ENCODE measurements at regions not wholly inside any gene's neighbourhood (a gene's known extent, or its start where the extent isn't known, plus 50 kb on each side); places are given as distances from the start of the nearest gene placed in this dataset.

DNA sequence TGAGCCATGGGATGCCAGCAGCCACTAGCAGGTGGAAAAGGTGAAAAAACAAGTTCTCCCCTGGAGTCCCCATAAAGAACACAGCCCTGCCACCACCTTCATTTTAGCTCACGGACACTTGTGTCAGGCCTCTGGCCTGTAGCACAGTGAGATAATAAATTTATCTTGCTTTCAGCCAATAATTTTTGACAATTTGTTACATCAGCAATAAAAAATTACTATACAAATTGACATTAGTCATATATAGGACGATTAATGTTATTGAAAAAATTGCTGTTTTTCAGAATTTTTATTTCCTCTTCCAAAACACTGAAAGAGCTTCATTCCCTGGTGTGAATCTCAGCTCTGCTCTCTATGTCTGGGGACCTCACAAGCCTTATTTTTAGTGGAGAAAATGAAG, 152.9 kb upstream of the ETV3 start:
- no peak overlapping the region for H3K27ac ChIP-seq (ENCODE audit: low read depth, low read length)
- WGBS (ENCODE audit: insufficient coverage), result no CpG with 5 or more reads among the region's 2 CpGs
- no peak overlapping the region for H3K4me3 ChIP-seq (ENCODE audit: low read depth, low read length)
- no peaks in the 10 kb centered on the region for H3K27me3 ChIP-seq (ENCODE audit: control insufficient read depth, insufficient read depth, low read length)
- DNase-seq (ENCODE audit: low read depth in 4 of 6, low spot score in 6 of 6), result no peak
- H3K4me1 ChIP-seq (ENCODE audit: control insufficient read depth, insufficient read depth, low read length), result no peaks in the 10 kb centered on the region
- H3K9me3 ChIP-seq (ENCODE audit: control insufficient read depth, insufficient read depth, low read length), result no peaks in the 10 kb centered on the region
- H3K36me3 ChIP-seq (ENCODE audit: control insufficient read depth, insufficient read depth, low read length), result no peaks in the 10 kb centered on the region

DNA sequence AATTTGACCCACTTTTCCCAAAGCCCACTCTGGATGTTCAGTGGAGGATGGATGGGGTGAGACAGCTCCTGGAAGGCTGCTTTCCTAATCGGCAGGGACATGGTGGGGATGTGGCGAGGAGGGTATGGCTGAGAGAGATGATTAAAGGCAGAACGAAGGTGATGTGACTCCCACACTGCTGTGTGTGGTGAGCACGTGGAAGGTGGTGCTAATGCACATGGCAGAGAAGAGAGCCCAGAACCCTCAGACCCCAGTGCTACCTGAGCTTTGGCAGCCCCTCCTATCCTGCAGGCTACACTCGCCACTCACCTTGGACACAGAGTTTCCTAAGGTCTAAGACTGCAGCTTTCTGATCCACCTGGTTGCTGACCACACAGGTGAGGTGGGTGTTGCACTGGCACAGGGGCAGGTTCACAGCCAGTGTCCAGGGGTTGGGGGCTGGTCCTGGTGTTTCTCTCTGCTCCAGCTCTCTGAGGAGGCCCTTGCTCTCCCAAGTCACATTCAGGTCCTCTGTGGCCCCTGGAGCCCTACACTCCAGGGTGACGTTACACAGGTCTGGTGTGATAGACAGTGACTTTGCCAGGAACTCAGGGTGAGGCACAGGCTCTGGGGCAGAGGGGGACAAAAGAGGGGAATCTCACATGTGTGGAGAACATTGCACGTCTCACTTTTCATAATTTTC, 151.4 kb upstream of the ETV3 start:
- no peaks in the 10 kb centered on the region for H3K4me1 ChIP-seq (ENCODE audit: control insufficient read depth, insufficient read depth, low read length)
- WGBS (ENCODE audit: insufficient coverage), result 89% methylated on average over 6 of the region's 7 CpGs
- no peaks in the 10 kb centered on the region for H3K36me3 ChIP-seq (ENCODE audit: control insufficient read depth, insufficient read depth, low read length)

DNA sequence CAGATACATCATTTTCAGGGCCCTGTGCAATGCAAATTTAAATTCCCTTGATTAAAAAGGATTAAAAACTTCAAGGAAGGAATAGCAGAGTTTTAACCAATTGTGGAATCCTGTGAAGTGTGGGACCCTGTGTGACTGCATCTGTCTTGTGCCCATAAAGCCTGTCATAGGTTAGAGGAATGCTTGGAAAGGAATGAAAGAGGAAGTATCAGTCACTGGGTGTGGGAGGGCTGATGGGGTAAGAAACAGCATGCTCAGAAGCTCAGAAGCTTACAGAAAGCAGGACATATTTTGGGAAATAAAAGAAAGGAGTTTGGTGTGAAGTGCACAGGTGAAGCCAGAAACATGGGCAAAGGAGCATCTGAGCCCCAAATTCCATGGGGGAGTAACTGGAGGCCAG, 150.8 kb upstream of the ETV3 start:
- H3K27ac ChIP-seq (ENCODE audit: low read depth, low read length), result no peak overlapping the region
- H3K4me1 ChIP-seq (ENCODE audit: control insufficient read depth, insufficient read depth, low read length), result no peaks in the 10 kb centered on the region
- no peaks in the 10 kb centered on the region for H3K36me3 ChIP-seq (ENCODE audit: control insufficient read depth, insufficient read depth, low read length)
- no peak overlapping the region for H3K4me3 ChIP-seq (ENCODE audit: low read depth, low read length)
- DNase-seq (ENCODE audit: low read depth in 4 of 6, low spot score in 6 of 6), result no peak
- no peaks in the 10 kb centered on the region for H3K27me3 ChIP-seq (ENCODE audit: control insufficient read depth, insufficient read depth, low read length)
- H3K9me3 ChIP-seq (ENCODE audit: control insufficient read depth, insufficient read depth, low read length), result no peaks in the 10 kb centered on the region

More for the DNA sequence above, 151.4 kb upstream of the ETV3 start:
- no peaks in the 10 kb centered on the region for H3K27me3 ChIP-seq (ENCODE audit: control insufficient read depth, insufficient read depth, low read length)
- no peaks in the 10 kb centered on the region for H3K9me3 ChIP-seq (ENCODE audit: control insufficient read depth, insufficient read depth, low read length)
- no peak for DNase-seq (ENCODE audit: low read depth in 4 of 6, low spot score in 6 of 6)
- H3K27ac ChIP-seq (ENCODE audit: low read depth, low read length), result no peak overlapping the region
- H3K4me3 ChIP-seq (ENCODE audit: low read depth, low read length), result no peak overlapping the region

DNA sequence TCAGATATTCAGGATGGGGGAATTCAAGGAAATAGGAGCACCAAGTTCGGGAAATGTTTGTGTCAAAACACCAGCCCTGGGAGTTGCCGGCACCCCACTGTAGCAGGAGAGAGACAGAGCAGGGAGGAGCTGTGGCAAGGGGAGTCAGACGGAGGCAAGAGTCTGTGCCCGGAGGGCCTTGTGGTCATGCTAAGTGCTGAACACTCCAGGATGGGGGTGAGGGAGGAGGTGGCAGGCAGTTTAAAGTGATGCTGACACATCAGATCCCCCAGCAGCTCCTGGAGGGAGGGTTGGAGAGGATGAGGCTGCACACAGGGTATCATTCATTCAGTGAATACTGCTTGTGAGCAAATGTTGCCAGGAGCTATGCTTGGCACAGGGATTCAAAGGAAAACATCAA, 150.3 kb upstream of the ETV3 start:
- WGBS (ENCODE audit: insufficient coverage), result 64% methylated on average over 4 of the region's 4 CpGs
- Histone ChIP-seq H3K9me3 (ENCODE audit: control insufficient read depth, insufficient read depth, low read length) (no peaks in the 10 kb centered on the region), H3K27ac (ENCODE audit: low read depth, low read length) (no peak overlapping the region), H3K4me3 (ENCODE audit: low read depth, low read length) (no peak overlapping the region), H3K36me3 (ENCODE audit: control insufficient read depth, insufficient read depth, low read length) (no peaks in the 10 kb centered on the region), H3K27me3 (ENCODE audit: control insufficient read depth, insufficient read depth, low read length) (no peaks in the 10 kb centered on the region), H3K4me1 (ENCODE audit: control insufficient read depth, insufficient read depth, low read length) (no peaks in the 10 kb centered on the region)
- DNase-seq (ENCODE audit: low read depth in 4 of 6, low spot score in 6 of 6), result no peak

DNA sequence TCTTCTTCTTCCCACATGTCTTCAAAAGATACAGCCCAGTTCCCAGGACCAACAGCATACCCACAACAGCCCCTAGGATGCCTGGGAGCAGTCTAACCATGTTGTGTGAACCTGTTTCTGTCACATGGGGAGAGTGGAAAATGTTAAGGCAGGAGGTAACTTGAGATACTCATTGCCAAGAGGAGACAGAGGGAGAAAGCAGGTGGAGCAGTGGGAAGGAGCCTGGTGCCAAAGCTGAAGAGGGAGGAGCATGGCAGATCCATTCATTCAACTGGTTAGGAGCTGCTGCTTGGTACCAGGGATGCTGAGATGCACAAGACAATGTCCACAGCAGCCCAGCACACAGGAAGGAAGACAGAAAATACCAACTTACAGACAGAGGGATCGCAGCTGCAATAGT, 149.8 kb upstream of the ETV3 start:
- no peak overlapping the region for H3K27ac ChIP-seq (ENCODE audit: low read depth, low read length)
- no peak overlapping the region for H3K4me3 ChIP-seq (ENCODE audit: low read depth, low read length)
- no peaks in the 10 kb centered on the region for H3K36me3 ChIP-seq (ENCODE audit: control insufficient read depth, insufficient read depth, low read length)
- no peaks in the 10 kb centered on the region for H3K27me3 ChIP-seq (ENCODE audit: control insufficient read depth, insufficient read depth, low read length)
- no peaks in the 10 kb centered on the region for H3K9me3 ChIP-seq (ENCODE audit: control insufficient read depth, insufficient read depth, low read length)
- no peaks in the 10 kb centered on the region for H3K4me1 ChIP-seq (ENCODE audit: control insufficient read depth, insufficient read depth, low read length)
- DNase-seq (ENCODE audit: low read depth in 4 of 6, low spot score in 6 of 6), result no peak
- WGBS (ENCODE audit: insufficient coverage), result 100% methylated on average over 1 of the region's 1 CpG

DNA sequence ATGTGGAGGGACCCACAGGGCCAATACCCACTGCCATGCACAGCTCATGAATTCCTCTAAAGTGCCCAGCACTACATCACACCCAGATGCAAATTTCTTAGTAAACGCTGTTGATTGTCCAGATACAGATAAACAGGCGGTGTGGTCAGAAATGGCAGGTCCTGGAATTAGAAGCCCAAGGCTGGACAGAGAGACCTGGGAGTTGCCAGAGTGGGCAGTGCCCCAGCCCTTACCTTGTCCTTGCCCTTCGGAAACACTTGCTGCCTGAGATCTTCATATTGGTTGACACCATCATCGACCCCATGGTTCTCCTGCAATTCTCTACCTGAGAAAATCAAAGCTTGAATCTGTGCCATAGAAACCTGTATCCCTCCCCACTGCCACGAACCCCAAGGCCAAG, 149.3 kb upstream of the ETV3 start:
- WGBS (ENCODE audit: insufficient coverage), result 97% methylated on average over 4 of the region's 5 CpGs
- Histone ChIP-seq H3K4me1 (ENCODE audit: control insufficient read depth, insufficient read depth, low read length) (no peaks in the 10 kb centered on the region), H3K36me3 (ENCODE audit: control insufficient read depth, insufficient read depth, low read length) (no peaks in the 10 kb centered on the region), H3K4me3 (ENCODE audit: low read depth, low read length) (no peak overlapping the region), H3K27me3 (ENCODE audit: control insufficient read depth, insufficient read depth, low read length) (no peaks in the 10 kb centered on the region), H3K9me3 (ENCODE audit: control insufficient read depth, insufficient read depth, low read length) (no peaks in the 10 kb centered on the region), H3K27ac (ENCODE audit: low read depth, low read length) (no peak overlapping the region)
- DNase-seq (ENCODE audit: low read depth in 4 of 6, low spot score in 6 of 6), result no peak

DNA sequence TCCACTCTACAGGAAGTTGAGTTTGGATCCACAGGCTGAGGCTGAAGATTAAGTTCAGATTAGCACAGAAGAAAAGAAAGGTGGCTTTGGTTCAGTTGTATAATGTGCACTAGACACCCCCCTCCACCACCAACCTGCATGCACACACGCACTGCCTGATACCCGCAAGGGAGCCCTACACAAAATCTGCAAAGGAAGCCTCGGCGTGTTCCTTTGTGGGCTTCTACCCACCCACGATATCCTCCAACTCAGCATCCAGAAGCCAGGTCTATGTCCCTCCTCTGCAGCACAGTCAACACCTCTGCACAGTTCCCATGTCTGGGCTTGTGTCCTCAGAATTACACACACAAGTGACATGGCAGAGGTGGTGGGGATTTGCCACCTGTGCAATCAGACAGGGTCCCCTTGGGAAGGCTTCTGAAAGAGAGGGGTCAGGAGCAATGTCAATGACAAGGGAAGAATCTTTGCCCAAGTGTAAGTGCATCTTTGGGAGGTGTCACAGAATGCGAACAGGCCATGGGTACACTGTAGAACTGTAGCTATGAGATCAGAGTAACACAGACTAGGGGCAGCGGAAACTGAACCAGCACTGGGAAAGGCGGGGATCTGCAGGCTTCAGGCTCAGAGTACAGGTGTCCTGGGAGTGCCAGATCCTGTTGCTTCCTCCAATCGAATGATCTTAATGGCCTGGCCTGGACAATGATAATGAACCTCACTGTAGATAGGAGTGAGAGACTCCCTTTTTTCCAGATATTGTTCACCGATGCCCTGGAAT, 148.6 kb upstream of the ETV3 start:
- Histone ChIP-seq H3K36me3 (ENCODE audit: control insufficient read depth, insufficient read depth, low read length) (no peaks in the 10 kb centered on the region), H3K9me3 (ENCODE audit: control insufficient read depth, insufficient read depth, low read length) (no peaks in the 10 kb centered on the region)
- WGBS (ENCODE audit: insufficient coverage), result 92% methylated on average over 9 of the region's 10 CpGs

DNA sequence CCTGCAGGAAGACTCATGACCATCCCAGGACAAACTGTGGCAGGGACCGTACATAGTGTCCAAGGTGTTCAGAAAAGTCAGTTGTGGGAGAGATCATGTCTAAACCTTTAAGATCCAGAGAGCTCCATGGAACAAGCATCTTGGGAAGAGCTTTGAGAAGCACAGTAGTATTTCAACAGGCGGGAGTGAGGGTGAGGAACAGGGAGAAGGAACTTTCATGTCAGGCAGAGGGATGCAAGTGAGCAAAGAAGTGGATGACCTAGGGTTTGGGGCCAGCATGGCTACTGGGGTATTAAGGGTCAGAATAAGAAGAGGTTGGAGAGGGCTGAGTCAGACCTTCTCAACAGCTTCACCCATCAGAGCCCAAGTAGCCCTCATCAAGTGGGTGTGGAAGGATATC, 147.9 kb upstream of the ETV3 start:
- Histone ChIP-seq H3K9me3 (ENCODE audit: control insufficient read depth, insufficient read depth, low read length) (no peaks in the 10 kb centered on the region), H3K4me3 (ENCODE audit: low read depth, low read length) (no peak overlapping the region), H3K27me3 (ENCODE audit: control insufficient read depth, insufficient read depth, low read length) (no peaks in the 10 kb centered on the region), H3K4me1 (ENCODE audit: control insufficient read depth, insufficient read depth, low read length) (no peaks in the 10 kb centered on the region), H3K27ac (ENCODE audit: low read depth, low read length) (no peak overlapping the region), H3K36me3 (ENCODE audit: control insufficient read depth, insufficient read depth, low read length) (no peaks in the 10 kb centered on the region)
- 89% methylated on average over 2 of the region's 2 CpGs for WGBS (ENCODE audit: insufficient coverage)
- DNase-seq (ENCODE audit: low read depth in 4 of 6, low spot score in 6 of 6), result no peak

More for the DNA sequence above, 148.6 kb upstream of the ETV3 start:
- no peak for DNase-seq (ENCODE audit: low read depth in 4 of 6, low spot score in 6 of 6)
- no peak overlapping the region for H3K4me3 ChIP-seq (ENCODE audit: low read depth, low read length)
- no peaks in the 10 kb centered on the region for H3K4me1 ChIP-seq (ENCODE audit: control insufficient read depth, insufficient read depth, low read length)
- H3K27me3 ChIP-seq (ENCODE audit: control insufficient read depth, insufficient read depth, low read length), result no peaks in the 10 kb centered on the region
- no peak overlapping the region for H3K27ac ChIP-seq (ENCODE audit: low read depth, low read length)

DNA sequence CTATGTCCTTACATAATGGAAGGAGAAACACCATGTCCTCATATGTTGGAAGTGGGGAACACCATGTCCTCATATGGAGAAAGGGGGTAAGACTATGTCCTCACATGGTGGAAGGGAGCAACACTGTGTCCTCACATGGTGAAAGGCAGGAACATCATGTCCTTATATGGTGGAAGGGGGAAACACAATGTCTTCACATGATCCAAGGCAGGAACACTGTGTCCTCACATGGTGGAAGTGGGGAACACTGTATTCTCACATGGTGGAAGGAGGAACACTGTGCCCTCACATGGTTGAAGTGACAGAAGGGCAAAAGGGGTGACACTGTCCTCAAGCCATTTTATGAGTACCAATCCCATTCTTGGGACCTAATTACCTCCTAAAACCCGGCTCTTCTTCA, 146.3 kb upstream of the ETV3 start:
- WGBS (ENCODE audit: insufficient coverage), result no CpG with 5 or more reads among the region's 1 CpG
- Histone ChIP-seq H3K4me1 (ENCODE audit: control insufficient read depth, insufficient read depth, low read length) (no peaks in the 10 kb centered on the region), H3K27ac (ENCODE audit: low read depth, low read length) (no peak overlapping the region), H3K4me3 (ENCODE audit: low read depth, low read length) (no peak overlapping the region), H3K27me3 (ENCODE audit: control insufficient read depth, insufficient read depth, low read length) (peaks cover 4% of the 10 kb centered on the region), H3K36me3 (ENCODE audit: control insufficient read depth, insufficient read depth, low read length) (no peaks in the 10 kb centered on the region), H3K9me3 (ENCODE audit: control insufficient read depth, insufficient read depth, low read length) (no peaks in the 10 kb centered on the region)
- no peak for DNase-seq (ENCODE audit: low read depth in 4 of 6, low spot score in 6 of 6)

DNA sequence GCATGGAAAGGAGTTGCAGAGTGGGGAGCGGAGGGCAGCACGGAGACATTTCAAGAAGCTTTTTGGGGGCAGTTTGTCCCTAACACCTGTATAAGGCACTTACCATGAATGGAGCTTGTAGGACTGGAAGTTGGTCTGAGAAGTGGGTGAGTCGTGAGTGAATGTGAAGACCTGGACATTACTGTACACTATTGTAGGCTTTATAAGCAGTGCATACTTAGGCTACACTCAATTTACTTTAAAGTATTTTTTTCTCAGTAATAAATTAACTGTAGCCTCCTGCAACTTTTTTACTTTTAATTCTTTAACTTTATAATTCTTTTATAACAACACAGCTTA, 141.6 kb upstream of the ETV3 start:
- Histone ChIP-seq H3K9me3 (ENCODE audit: control insufficient read depth, insufficient read depth, low read length) (no peaks in the 10 kb centered on the region), H3K27ac (ENCODE audit: low read depth, low read length) (no peak overlapping the region), H3K4me1 (ENCODE audit: control insufficient read depth, insufficient read depth, low read length) (no peaks in the 10 kb centered on the region), H3K4me3 (ENCODE audit: low read depth, low read length) (no peak overlapping the region), H3K27me3 (ENCODE audit: control insufficient read depth, insufficient read depth, low read length) (peaks cover 13% of the 10 kb centered on the region), H3K36me3 (ENCODE audit: control insufficient read depth, insufficient read depth, low read length) (no peaks in the 10 kb centered on the region)
- 86% methylated on average over 2 of the region's 3 CpGs for WGBS (ENCODE audit: insufficient coverage)
- DNase-seq (ENCODE audit: low read depth in 4 of 6, low spot score in 6 of 6), result no peak

Measured in spinal cord (tissue), 9 donors.